Tibial artery (tissue), 4 donors: ENCODE measurements at regions not wholly inside any gene's neighbourhood (a gene's known extent, or its start where the extent isn't known, plus 50 kb on each side); places are given as distances from the start of the nearest gene placed in this dataset.

Source experiments
- DNase-seq, 2 donors: peaks; one replicate each; pipeline ENCODE4 v3.0.0-alpha.2; 2019
- H3K27ac ChIP-seq, 2 donors: fragments of 200-600 bp; sonication (generic) in 1 of 2; 1 replicate in 1 of 2; 2 replicates in 1 of 2; pipeline ENCODE4 v1.5.1; 2018 to 2019; ENCODE audit warnings: mild to moderate bottlenecking in 1 of 2
- H3K27me3 ChIP-seq, 2 donors: fragments of 200-600 bp; sonication (generic) in 1 of 2; one replicate each; pipeline versions ENCODE4 v1.5.1 to v1.6.0; 2016 to 2019
- H3K36me3 ChIP-seq, 3 donors: fragments of 200-600 bp; sonication (generic) in 2 of 3; one replicate each; pipeline ENCODE4 v1.5.1; 2016 to 2019; ENCODE audit warnings: mild to moderate bottlenecking in 2 of 3
- H3K4me1 ChIP-seq, 4 donors: fragments of 200-600 bp; sonication (generic) in 2 of 4; 1 replicate in 3 of 4; 2 replicates in 1 of 4; pipeline ENCODE4 v1.5.1; 2016 to 2019
- H3K4me3 ChIP-seq, 2 donors: fragments of 200-600 bp; sonication (generic) in 1 of 2; 1 replicate in 1 of 2; 2 replicates in 1 of 2; pipeline ENCODE4 v1.5.1; 2018 to 2019; ENCODE audit warnings: mild to moderate bottlenecking in 2 of 2
- H3K9me3 ChIP-seq, 3 donors: fragments of 200-600 bp; sonication (generic) in 1 of 3; one replicate each; pipeline ENCODE4 v1.5.1; 2016 to 2019
- intact Hi-C: fragments of 100-400 bp; cut with DNase I; formaldehyde crosslinking; loops from one replicate; pipeline ENCODE4 v1.15.0; 2023; ENCODE audit warnings: low total_unique reads
- TF ChIP-seq, protein P1 (sequence below), 2 experiments: fragments of 200-600 bp in 1 of 2; fragments of 450-650 bp in 1 of 2; IDR thresholded peaks; one replicate each; pipeline ENCODE4 v1.5.1; 2017 to 2019; ENCODE audit warnings: antibody characterized with exemption in 2 of 2, mild to moderate bottlenecking in 1 of 2, moderate library complexity in 1 of 2

DNA sequence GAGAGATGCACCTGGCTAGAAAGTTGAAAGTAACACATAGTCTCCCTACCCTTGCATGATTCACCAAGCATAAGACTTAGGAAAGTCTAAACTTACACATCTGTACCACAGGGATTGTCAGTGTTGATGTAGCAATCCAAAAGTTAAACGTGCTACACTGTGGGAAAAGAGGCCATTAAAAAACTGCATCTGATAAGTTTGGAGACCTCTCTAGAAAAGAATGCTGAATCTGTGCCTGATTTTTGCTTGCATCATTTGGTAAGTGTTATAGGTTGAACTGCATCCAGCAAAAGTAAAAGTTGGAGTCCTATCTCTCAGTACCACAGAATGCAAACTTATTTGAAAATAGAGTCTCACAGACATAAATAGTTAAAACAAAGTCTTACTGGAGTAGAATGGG, 126.6 kb downstream of the SLC6A15 start:
- Histone ChIP-seq H3K27me3 (no peaks in the 10 kb centered on the region), H3K9me3 (no peaks in the 10 kb centered on the region), H3K4me3 (no peak overlapping the region), H3K36me3 (no peaks in the 10 kb centered on the region), H3K4me1 (no peaks in the 10 kb centered on the region), H3K27ac (no peak overlapping the region)
- TF ChIP-seq, protein P1, sequence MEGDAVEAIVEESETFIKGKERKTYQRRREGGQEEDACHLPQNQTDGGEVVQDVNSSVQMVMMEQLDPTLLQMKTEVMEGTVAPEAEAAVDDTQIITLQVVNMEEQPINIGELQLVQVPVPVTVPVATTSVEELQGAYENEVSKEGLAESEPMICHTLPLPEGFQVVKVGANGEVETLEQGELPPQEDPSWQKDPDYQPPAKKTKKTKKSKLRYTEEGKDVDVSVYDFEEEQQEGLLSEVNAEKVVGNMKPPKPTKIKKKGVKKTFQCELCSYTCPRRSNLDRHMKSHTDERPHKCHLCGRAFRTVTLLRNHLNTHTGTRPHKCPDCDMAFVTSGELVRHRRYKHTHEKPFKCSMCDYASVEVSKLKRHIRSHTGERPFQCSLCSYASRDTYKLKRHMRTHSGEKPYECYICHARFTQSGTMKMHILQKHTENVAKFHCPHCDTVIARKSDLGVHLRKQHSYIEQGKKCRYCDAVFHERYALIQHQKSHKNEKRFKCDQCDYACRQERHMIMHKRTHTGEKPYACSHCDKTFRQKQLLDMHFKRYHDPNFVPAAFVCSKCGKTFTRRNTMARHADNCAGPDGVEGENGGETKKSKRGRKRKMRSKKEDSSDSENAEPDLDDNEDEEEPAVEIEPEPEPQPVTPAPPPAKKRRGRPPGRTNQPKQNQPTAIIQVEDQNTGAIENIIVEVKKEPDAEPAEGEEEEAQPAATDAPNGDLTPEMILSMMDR (IDR thresholded peaks at IDR 0.05), result no peak
- intact Hi-C loops, result no loop called here
- DNase-seq, result no peak

DNA sequence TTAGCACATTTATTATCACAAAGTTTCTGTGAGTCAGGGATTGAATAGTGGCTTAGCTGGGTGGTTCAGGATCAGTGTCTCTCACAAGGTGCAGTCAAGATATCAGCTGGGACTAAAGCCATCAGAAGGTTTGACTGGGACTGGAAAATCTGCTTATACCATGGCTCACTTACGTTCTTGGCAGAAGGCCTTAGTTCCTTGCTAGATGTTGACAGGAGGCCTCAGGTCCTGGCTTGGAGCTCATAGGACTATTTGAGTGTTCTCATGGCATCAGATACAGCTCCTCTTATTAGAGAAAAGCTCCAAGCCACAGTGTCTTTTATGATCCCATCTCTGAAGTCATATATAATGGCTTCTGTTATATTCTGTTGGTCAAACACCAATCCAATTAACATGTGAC, 127.3 kb downstream of the SLC6A15 start:
- H3K4me1 ChIP-seq, result no peaks in the 10 kb centered on the region
- intact Hi-C loops, result no loop called here
- no peaks in the 10 kb centered on the region for H3K27me3 ChIP-seq
- H3K9me3 ChIP-seq, result no peaks in the 10 kb centered on the region
- DNase-seq, result no peak
- no peak overlapping the region for H3K4me3 ChIP-seq
- no peaks in the 10 kb centered on the region for H3K36me3 ChIP-seq
- H3K27ac ChIP-seq, result no peak overlapping the region
- TF ChIP-seq, protein P1 (IDR thresholded peaks at IDR 0.05), result no peak

DNA sequence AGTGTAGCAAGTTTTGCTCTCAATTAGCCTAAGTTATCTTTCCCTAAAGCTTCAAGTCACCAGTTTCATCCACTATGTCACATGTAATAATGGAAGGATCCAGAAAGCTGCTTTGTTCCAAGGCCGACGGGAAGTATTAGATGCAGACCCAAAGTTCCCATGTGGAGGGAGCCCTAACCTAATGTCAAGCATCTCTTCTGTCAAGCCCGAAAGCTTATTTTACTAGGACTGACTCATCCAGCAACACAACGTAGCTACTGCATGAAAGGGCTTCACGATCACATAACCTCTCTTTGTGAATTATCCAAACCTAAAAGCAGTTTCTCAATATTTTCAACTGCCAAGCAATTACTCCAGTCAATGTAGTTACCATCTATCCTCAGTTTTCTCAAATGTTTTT, 133.4 kb downstream of the SLC6A15 start:
- intact Hi-C loops, result no loop called here
- no peak for DNase-seq
- no peaks in the 10 kb centered on the region for H3K27me3 ChIP-seq
- no peaks in the 10 kb centered on the region for H3K4me1 ChIP-seq
- H3K9me3 ChIP-seq, result no peaks in the 10 kb centered on the region
- no peak overlapping the region for H3K27ac ChIP-seq
- no peak overlapping the region for H3K4me3 ChIP-seq
- TF ChIP-seq, protein P1 (IDR thresholded peaks at IDR 0.05), result no peak
- no peaks in the 10 kb centered on the region for H3K36me3 ChIP-seq

DNA sequence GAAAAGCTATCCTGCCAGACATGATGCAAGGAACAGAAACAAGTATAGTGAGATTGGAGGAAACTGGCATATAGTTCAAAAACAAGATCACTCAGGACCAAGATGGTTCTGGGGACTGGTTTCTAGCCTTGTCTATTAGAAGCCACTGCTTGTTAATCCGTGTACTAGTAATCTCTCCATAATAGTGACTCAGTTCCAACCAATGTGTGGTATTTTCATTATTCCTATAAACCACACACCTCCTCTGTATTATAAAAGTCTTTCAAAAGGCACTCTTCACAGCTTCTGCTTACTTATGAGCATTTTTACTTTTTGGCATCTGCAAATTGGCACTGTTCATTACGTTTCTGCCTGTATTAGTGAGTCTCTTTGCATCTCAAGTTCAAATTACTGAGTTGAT, 140.3 kb downstream of the SLC6A15 start:
- Histone ChIP-seq H3K9me3 (no peaks in the 10 kb centered on the region), H3K36me3 (no peaks in the 10 kb centered on the region), H3K4me1 (no peaks in the 10 kb centered on the region), H3K4me3 (no peak overlapping the region), H3K27ac (no peak overlapping the region), H3K27me3 (no peaks in the 10 kb centered on the region)
- no peak for DNase-seq
- TF ChIP-seq, protein P1 (IDR thresholded peaks at IDR 0.05), result no peak
- intact Hi-C loops, result no loop called here

DNA sequence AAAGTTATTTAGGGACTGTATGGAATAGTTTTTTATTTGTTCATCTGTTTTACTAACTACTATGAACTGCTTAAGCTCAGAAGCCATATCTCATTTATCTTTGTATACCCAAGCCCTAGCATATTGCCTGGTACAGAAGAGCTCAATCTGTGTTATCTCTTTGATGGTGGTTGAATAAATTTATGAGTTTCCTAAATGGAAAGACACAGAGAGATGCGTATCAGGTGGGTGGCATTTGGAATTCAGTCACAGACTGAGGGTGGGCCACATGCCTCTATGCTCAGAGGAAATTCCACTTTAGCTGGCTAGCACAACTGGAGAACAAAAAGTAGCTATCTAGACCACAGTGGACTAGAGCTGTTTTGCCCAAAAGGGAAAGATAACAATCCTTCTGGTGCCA, 145.5 kb downstream of the SLC6A15 start:
- Histone ChIP-seq H3K36me3 (no peaks in the 10 kb centered on the region), H3K27ac (no peak overlapping the region), H3K4me1 (no peaks in the 10 kb centered on the region), H3K27me3 (no peaks in the 10 kb centered on the region), H3K4me3 (no peak overlapping the region), H3K9me3 (no peaks in the 10 kb centered on the region)
- intact Hi-C loops, result no loop called here
- no peak for DNase-seq
- TF ChIP-seq, protein P1 (IDR thresholded peaks at IDR 0.05), result no peak

DNA sequence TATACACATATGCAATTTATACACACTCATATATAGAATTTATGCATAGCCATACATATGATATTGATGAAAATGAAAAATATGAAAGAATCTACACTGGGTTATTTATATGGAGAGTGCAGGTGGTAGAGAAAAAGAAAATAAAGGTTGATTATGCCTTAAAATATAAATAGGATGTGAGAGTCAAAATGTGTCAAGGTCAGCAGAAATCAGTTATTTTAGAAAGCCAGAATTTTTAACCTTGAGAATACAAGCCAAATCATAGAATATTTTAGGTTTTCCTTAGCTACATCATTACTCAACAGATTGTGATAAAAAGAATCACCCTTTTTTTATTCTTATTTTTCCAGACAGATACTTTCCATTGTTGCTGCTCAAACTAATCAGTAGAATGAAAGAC, 146.2 kb downstream of the SLC6A15 start:
- H3K27me3 ChIP-seq, result no peaks in the 10 kb centered on the region
- H3K9me3 ChIP-seq, result no peaks in the 10 kb centered on the region
- intact Hi-C loops, result no loop called here
- no peaks in the 10 kb centered on the region for H3K4me1 ChIP-seq
- DNase-seq, result no peak
- H3K27ac ChIP-seq, result no peak overlapping the region
- H3K4me3 ChIP-seq, result no peak overlapping the region
- H3K36me3 ChIP-seq, result no peaks in the 10 kb centered on the region
- TF ChIP-seq, protein P1 (IDR thresholded peaks at IDR 0.05), result no peak
